Stomach (tissue), 8 donors: ENCODE measurements at regions not wholly inside any gene's neighbourhood (a gene's known extent, or its start where the extent isn't known, plus 50 kb on each side); places are given as distances from the start of the nearest gene placed in this dataset.

Experiments
- DNase-seq, 2 donors: peaks; one replicate each; pipeline versions ENCODE4 v3.0.0 to v3.0.0-alpha.2; 2013 to 2019
- H3K27ac ChIP-seq, 5 donors: fragments of 200-600 bp in 4 of 5; sonication (generic) in 4 of 5; one replicate each; pipeline ENCODE4 v1.5.1; 2013 to 2019; ENCODE audit warnings: mild to moderate bottlenecking in 1 of 5, moderate library complexity in 1 of 5
- H3K27me3 ChIP-seq, 3 donors: fragments of 200-600 bp; sonication (generic); one replicate each; pipeline ENCODE4 v1.5.1; 2017 to 2019; ENCODE audit warnings: mixed run types in 1 of 3
- H3K36me3 ChIP-seq, 4 donors: fragments of 200-600 bp; sonication (generic); 1 replicate in 3 of 4; 2 replicates in 1 of 4; pipeline ENCODE4 v1.5.1; 2016 to 2019
- H3K4me1 ChIP-seq, 4 donors: fragments of 200-600 bp; sonication (generic); one replicate each; pipeline ENCODE4 v1.5.1; 2016 to 2019
- H3K4me3 ChIP-seq, 4 donors: fragments of 200-600 bp; sonication (generic) in 3 of 4; one replicate each; pipeline ENCODE4 v1.5.1; 2016 to 2019; ENCODE audit warnings: mild to moderate bottlenecking in 1 of 4
- H3K9me3 ChIP-seq, 4 donors: fragments of 200-600 bp; sonication (generic); one replicate each; pipeline ENCODE4 v1.5.1; 2016 to 2019
- CTCF ChIP-seq, 7 experiments: fragments of 450-650 bp in 4 of 7; fragments of 200-600 bp in 3 of 7; sonication (generic) in 3 of 7; IDR thresholded peaks; one replicate each; pipeline ENCODE4 v1.5.1; 2016 to 2019; ENCODE audit warnings: antibody characterized with exemption in 7 of 7, control low read depth in 2 of 7, mild to moderate bottlenecking in 1 of 7
- EP300 ChIP-seq: sonication (generic); formaldehyde crosslinking; IDR thresholded peaks from one replicate; pipeline ENCODE4 v1.6.1; 2017; ENCODE audit warnings: antibody characterized with exemption
- POLR2A ChIP-seq, 4 donors: fragments of 450-650 bp; IDR thresholded peaks; one replicate each; pipeline ENCODE4 v1.6.1; 2016; ENCODE audit warnings: antibody characterized with exemption in 4 of 4, control low read depth in 2 of 4, mild to moderate bottlenecking in 1 of 4, moderate library complexity in 1 of 4
- POLR2AphosphoS5 ChIP-seq, 3 donors: sonication (generic); formaldehyde crosslinking; IDR thresholded peaks; one replicate each; pipeline ENCODE4 v1.6.1; 2016; ENCODE audit warnings: antibody characterized with exemption in 3 of 3
- WGBS, 5 donors: extraction: QIAGEN DNeasy Blood & Tissue Kit in 3 of 5; methylation state at CpG; one replicate each; pipeline versions ENCODE4 v1.1.5 to v1.1.7; 2013 to 2018; 5-methylcytosine and 5-hydroxymethylcytosine counted together
- intact Hi-C: fragments of 100-400 bp; cut with DNase I; formaldehyde crosslinking; loops from one replicate; pipeline ENCODE4 v1.15.1; 2023; ENCODE audit warnings: low total_unique reads
- donor health status: healthy with polysubstance abuse.
- donor health status: Bipolar disorder and iron deficiency.
- donor health status: healthy.

GRCh38 chr3:25349828-25350724 is 78.0 kb upstream of the RARB start:
- intact Hi-C loops, result no loop called here
- DNase-seq, result no peak

DNA sequence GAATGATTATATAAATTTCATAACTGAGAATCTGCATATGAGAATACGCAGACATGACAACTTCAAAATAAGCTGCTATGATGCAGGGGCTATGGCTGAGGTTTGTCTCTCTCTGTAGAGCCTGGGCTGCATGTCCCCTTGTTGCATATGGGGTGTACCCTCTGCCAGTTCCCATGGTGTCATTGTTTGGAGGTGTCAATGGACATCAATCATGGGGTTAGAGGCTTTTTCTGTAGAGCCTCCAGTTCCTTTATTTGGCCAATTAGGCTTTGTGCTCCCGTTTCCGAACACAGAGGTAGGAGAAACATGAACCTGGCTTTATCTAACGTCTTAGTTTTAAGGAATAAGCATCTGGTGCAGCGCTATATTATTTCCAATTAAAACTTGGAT is 77.3 kb upstream of the RARB start:
- intact Hi-C loops, result no loop called here
- 80 to 87% (median 82%) methylated on average over 5 of the region's 5 CpGs for WGBS, 5 donors

More at GRCh38 chr3:25349828-25350724, 78.0 kb upstream of the RARB start:
- no peak overlapping the region for H3K4me3 ChIP-seq
- no peaks in the 10 kb centered on the region for H3K9me3 ChIP-seq
- TF ChIP-seq CTCF (IDR thresholded peaks at IDR 0.05), result no peak
- no peak for TF ChIP-seq POLR2A (IDR thresholded peaks at IDR 0.05)
- no peak for TF ChIP-seq EP300
- no peak for TF ChIP-seq POLR2AphosphoS5 (IDR thresholded peaks at IDR 0.05)
- WGBS, 5 donors, result 80 to 89% (median 89%) methylated on average over 6 of the region's 6 CpGs
- H3K27ac ChIP-seq, result no peak overlapping the region
- no peaks in the 10 kb centered on the region for H3K4me1 ChIP-seq
- no peaks in the 10 kb centered on the region for H3K36me3 ChIP-seq
- H3K27me3 ChIP-seq, result no peaks in the 10 kb centered on the region

DNA sequence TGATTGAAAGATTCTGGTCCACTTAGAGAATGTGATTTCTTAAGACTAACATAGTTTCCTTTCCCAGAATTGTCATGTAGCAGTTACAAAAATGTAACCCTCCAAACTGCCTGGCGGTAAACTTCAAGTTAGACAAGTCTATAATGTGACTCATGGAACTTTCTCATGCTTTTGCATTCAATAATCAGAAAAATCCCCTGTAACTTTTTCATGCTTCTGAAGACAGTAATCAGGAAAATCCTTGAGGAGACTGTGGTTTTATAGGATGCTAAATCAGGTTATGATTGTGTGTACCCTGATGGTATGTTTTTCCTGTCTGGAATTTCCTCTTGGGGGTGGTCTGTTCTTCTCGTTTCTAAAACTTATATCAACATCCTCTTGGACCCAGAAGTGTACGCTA is 74.0 kb upstream of the RARB start:
- Histone ChIP-seq H3K36me3 (no peaks in the 10 kb centered on the region), H3K4me1 (no peaks in the 10 kb centered on the region), H3K4me3 (no peak overlapping the region), H3K9me3 (peaks cover 0 to 4% (median 0%) of the 10 kb centered on the region in 4 donors), H3K27ac (no peak overlapping the region), H3K27me3 (no peaks in the 10 kb centered on the region)
- 62 to 76% (median 72%) methylated on average over 3 of the region's 3 CpGs for whole genome bisulfite sequencing, 5 donors
- no peak for DNase-seq
- intact Hi-C loops, result no loop called here
- TF ChIP-seq POLR2AphosphoS5 (IDR thresholded peaks at IDR 0.05) (no peak), POLR2A (IDR thresholded peaks at IDR 0.05) (no peak), CTCF (IDR thresholded peaks at IDR 0.05) (no peak)

More for the DNA sequence above, 77.3 kb upstream of the RARB start:
- no peak for TF ChIP-seq POLR2A (IDR thresholded peaks at IDR 0.05)
- no peak for TF ChIP-seq EP300
- TF ChIP-seq POLR2AphosphoS5 (IDR thresholded peaks at IDR 0.05), result no peak
- TF ChIP-seq CTCF (IDR thresholded peaks at IDR 0.05), result no peak
- Histone ChIP-seq H3K4me1 (no peaks in the 10 kb centered on the region), H3K27ac (no peak overlapping the region), H3K27me3 (no peaks in the 10 kb centered on the region), H3K36me3 (no peaks in the 10 kb centered on the region), H3K4me3 (no peak overlapping the region), H3K9me3 (no peaks in the 10 kb centered on the region)
- no peak for DNase-seq

DNA sequence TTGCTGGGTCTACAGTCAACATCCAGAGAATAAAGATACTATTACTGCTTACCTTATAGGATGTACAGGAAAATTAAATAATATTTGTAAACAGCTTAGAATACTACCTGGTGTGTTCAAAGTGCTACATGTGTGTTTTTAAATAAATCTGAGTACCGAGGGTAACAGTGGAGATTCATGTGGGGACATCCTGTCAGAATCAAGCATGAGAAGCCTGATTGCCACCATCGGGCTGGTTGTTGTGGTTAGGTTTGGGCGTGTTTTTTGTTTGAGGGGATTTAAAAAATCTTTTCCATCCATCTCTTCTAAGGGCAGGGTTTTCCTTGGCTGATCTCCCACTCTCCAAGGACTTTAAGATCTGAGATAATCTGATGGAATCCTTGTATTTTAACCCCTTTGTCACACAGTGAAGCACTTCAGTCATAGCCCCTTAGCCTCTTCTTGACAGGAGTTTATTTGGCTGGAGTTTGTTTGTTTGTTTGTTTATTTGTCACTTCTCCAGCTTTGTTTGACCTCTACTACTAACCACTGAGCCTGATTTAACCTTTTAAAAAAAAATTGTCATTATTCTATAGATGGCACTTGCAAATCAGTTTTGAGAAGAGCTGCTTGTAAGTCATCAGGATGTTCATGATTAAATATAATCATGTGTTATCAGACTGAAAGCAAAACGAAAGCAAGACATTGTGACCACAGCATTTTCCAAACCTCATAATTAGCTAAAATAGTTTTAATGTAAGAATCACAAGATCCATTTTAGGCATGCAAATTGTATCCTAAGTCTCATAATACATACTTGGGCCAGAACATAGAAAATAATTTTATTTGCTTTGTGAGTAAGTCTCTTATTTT is 72.8 kb upstream of the RARB start:
- Histone ChIP-seq H3K36me3 (no peaks in the 10 kb centered on the region), H3K27me3 (no peaks in the 10 kb centered on the region), H3K4me1 (no peaks in the 10 kb centered on the region), H3K9me3 (peaks cover 0 to 4% (median 0%) of the 10 kb centered on the region in 4 donors), H3K27ac (no peak overlapping the region), H3K4me3 (no peak overlapping the region)
- no peak for DNase-seq
- intact Hi-C loops, result no loop called here
- TF ChIP-seq POLR2AphosphoS5 (IDR thresholded peaks at IDR 0.05) (no peak), CTCF (IDR thresholded peaks at IDR 0.05) (no peak), POLR2A (IDR thresholded peaks at IDR 0.05) (no peak), EP300 (no peak)
- WGBS, 5 donors, result 42 to 59% (median 51%) methylated on average over 4 of the region's 4 CpGs
